K562 (cell line): ENCODE measurements at regions not wholly inside any gene's neighbourhood (a gene's known extent, or its start where the extent isn't known, plus 50 kb on each side); places are given as distances from the start of the nearest gene placed in this dataset.

ENCODE experiments used
- CBX1 ChIP-seq: sonication (generic); IDR thresholded peaks from 2 replicates; pipeline ENCODE4 v1.6.1; 2016; ENCODE audit warnings: antibody characterized with exemption, low read depth, mild to moderate bottlenecking
- CEBPB ChIP-seq: fragments of 450-650 bp; IDR thresholded peaks from 2 replicates; pipeline ENCODE4 v1.6.1; 2016; ENCODE audit warnings: missing genetic modification characterization, missing compliant biosample characterization
- EP300 ChIP-seq: IDR thresholded peaks from 2 replicates; pipeline ENCODE4 v1.6.1; 2012; ENCODE audit warnings: low read length, improper control_type of control experiment
- NFYB ChIP-seq: IDR thresholded peaks from 2 replicates; pipeline ENCODE4 v1.6.1; 2011; ENCODE audit warnings: mild to moderate bottlenecking, moderate library complexity; ENCODE audit not compliant: insufficient read length; ENCODE audit errors: extremely low read depth
- SETDB1 ChIP-seq: IDR thresholded peaks from one replicate; pipeline ENCODE4 v1.6.1; 2012; ENCODE audit warnings: low read length, control low read depth, inconsistent platforms
- SNAPC5 ChIP-seq: fragments of 250-450 bp; sonication (Bioruptor Pico); IDR thresholded peaks from 2 replicates; pipeline ENCODE4 v1.8.0; 2021; ENCODE audit warnings: moderate library complexity, mild to moderate bottlenecking, inconsistent platforms
- SPI1 ChIP-seq: IDR thresholded peaks from 2 replicates; pipeline ENCODE4 v1.6.1; 2011; ENCODE audit warnings: low read depth, low read length, control low read depth, borderline replicate concordance
- TFAP4 ChIP-seq: sonication (generic); formaldehyde crosslinking; IDR thresholded peaks from 2 replicates; pipeline ENCODE4 v1.8.0; 2022; ENCODE audit warnings: missing genetic modification reagents, mild to moderate bottlenecking, moderate library complexity, borderline replicate concordance
- THAP12 ChIP-seq: fragments of 250-450 bp; sonication (Bioruptor Pico); IDR thresholded peaks from 2 replicates; pipeline ENCODE4 v1.9.0; 2021; ENCODE audit warnings: mild to moderate bottlenecking, inconsistent platforms
- TF ChIP-seq, protein P1 (sequence below): sonication (generic); formaldehyde crosslinking; IDR thresholded peaks from 2 replicates; pipeline ENCODE4 v1.8.1; 2023; ENCODE audit warnings: mild to moderate bottlenecking, missing genetic modification reagents
- TF ChIP-seq, protein P2 (sequence below), 3 experiments: IDR thresholded peaks in 2 of 3; conservative IDR thresholded peaks in 1 of 3; 2 replicates each; pipeline ENCODE4 v1.5.1; 2011 to 2012; ENCODE audit warnings: low read length in 3 of 3, mild to moderate bottlenecking in 3 of 3, control low read depth in 2 of 3, improper control_type of control experiment in 1 of 3, inconsistent platforms in 1 of 3, low read depth in 1 of 3, mixed read lengths in 1 of 3, moderate library complexity in 1 of 3; ENCODE audit not compliant: insufficient read depth in 2 of 3

DNA sequence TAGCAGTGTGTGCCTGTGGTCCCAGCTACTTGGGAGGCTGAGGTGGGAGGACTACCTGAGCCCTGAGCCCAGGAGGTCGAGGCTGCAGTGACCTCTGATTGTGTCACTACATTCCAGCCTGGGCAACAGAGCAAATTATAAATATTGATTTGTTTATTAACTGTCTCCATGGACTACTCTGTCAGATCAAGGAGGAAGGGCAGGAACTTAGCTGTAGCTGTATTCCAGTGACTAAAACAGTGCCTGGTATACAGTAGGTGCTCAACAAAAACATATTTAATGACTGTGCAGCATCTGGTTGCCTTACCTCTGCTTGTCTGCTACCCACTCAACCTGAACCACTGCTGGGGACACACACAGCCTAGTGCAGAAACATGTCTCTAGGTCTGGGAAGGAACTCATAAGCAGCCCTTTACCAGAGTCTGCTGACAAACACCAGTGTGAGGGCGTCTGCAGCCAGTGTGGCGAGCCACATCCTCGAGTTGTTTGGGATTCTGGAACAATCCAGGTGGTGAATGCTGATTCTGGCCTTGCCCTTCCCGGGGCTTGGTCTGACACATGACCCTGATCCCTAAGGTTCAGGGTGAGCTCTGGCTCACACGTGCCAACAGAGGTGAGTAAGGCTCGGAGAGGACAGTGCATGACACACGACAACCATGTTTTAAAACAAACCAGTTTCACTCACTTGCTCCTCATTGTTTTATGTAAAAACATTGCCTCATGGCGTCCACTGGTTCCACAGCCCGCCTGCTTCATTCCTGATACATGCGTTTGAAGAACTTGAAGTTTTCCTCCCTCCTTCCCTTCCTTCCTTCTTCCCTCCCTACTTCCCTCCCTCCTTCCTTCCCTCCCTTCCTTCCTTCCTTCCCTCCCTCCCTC lies 117.9 kb upstream of the ZNF217 start:
- no peak for TF ChIP-seq SETDB1
- TF ChIP-seq SNAPC5 (CRISPR knock-in tag): no peak
- no peak for TF ChIP-seq TFAP4
- TF ChIP-seq NFYB: no peak
- TF ChIP-seq, protein P1, sequence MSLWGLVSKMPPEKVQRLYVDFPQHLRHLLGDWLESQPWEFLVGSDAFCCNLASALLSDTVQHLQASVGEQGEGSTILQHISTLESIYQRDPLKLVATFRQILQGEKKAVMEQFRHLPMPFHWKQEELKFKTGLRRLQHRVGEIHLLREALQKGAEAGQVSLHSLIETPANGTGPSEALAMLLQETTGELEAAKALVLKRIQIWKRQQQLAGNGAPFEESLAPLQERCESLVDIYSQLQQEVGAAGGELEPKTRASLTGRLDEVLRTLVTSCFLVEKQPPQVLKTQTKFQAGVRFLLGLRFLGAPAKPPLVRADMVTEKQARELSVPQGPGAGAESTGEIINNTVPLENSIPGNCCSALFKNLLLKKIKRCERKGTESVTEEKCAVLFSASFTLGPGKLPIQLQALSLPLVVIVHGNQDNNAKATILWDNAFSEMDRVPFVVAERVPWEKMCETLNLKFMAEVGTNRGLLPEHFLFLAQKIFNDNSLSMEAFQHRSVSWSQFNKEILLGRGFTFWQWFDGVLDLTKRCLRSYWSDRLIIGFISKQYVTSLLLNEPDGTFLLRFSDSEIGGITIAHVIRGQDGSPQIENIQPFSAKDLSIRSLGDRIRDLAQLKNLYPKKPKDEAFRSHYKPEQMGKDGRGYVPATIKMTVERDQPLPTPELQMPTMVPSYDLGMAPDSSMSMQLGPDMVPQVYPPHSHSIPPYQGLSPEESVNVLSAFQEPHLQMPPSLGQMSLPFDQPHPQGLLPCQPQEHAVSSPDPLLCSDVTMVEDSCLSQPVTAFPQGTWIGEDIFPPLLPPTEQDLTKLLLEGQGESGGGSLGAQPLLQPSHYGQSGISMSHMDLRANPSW: no peak
- TF ChIP-seq EP300: no peak
- no peak for TF ChIP-seq SPI1
- TF ChIP-seq CBX1: no peak
- TF ChIP-seq, protein P2, sequence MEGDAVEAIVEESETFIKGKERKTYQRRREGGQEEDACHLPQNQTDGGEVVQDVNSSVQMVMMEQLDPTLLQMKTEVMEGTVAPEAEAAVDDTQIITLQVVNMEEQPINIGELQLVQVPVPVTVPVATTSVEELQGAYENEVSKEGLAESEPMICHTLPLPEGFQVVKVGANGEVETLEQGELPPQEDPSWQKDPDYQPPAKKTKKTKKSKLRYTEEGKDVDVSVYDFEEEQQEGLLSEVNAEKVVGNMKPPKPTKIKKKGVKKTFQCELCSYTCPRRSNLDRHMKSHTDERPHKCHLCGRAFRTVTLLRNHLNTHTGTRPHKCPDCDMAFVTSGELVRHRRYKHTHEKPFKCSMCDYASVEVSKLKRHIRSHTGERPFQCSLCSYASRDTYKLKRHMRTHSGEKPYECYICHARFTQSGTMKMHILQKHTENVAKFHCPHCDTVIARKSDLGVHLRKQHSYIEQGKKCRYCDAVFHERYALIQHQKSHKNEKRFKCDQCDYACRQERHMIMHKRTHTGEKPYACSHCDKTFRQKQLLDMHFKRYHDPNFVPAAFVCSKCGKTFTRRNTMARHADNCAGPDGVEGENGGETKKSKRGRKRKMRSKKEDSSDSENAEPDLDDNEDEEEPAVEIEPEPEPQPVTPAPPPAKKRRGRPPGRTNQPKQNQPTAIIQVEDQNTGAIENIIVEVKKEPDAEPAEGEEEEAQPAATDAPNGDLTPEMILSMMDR (IDR thresholded peaks at IDR 0.05 in 2 of 3, conservative IDR thresholded peaks at IDR 0.05 in 1 of 3; ENCODE audit: insufficient read depth in 2 of 3, low read depth in 1 of 3, low read length in 3 of 3): no peak
- TF ChIP-seq CEBPB: no peak
- TF ChIP-seq THAP12 (CRISPR knock-in tag): no peak
